Endodermal cell (in vitro differentiated cells): ENCODE measurements at regions not wholly inside any gene's neighbourhood (a gene's known extent, or its start where the extent isn't known, plus 50 kb on each side); places are given as distances from the start of the nearest gene placed in this dataset.
A peak's percentile ranks its signal among the peaks of the same experiment; 100 is the strongest.

ENCODE experiments used
- DNase-seq: peaks from one replicate; pipeline ENCODE4 v3.0.0-alpha.2; 2017
- H3K27ac ChIP-seq: 2 replicates; pipeline ENCODE4 v1.5.1; 2013; ENCODE audit warnings: mild to moderate bottlenecking, low read depth, low read length, moderate library complexity
- H3K27me3 ChIP-seq: 2 replicates; pipeline ENCODE4 v1.6.1; 2013; ENCODE audit warnings: mild to moderate bottlenecking, low read length, moderate library complexity; ENCODE audit not compliant: insufficient read depth, control insufficient read depth, poor library complexity, severe bottlenecking
- H3K36me3 ChIP-seq: 2 replicates; pipeline ENCODE4 v1.7.0; 2013; ENCODE audit warnings: mild to moderate bottlenecking, low read length, moderate library complexity; ENCODE audit not compliant: control insufficient read depth, insufficient read depth
- H3K4me1 ChIP-seq: one replicate; pipeline ENCODE4 v1.7.0; 2013; ENCODE audit warnings: low read length; ENCODE audit not compliant: control insufficient read depth, insufficient read depth
- H3K4me3 ChIP-seq: 2 replicates; pipeline ENCODE4 v1.5.1; 2013; ENCODE audit warnings: mild to moderate bottlenecking, low read length, moderate library complexity
- H3K9ac ChIP-seq: 2 replicates; pipeline ENCODE4 v1.6.1; 2013; ENCODE audit warnings: mild to moderate bottlenecking, low read length, moderate library complexity; ENCODE audit not compliant: poor library complexity, severe bottlenecking; ENCODE audit errors: extremely low read depth
- H3K9me3 ChIP-seq: 2 replicates; pipeline ENCODE4 v1.6.1; 2013; ENCODE audit warnings: mild to moderate bottlenecking, low read length, moderate library complexity; ENCODE audit not compliant: control insufficient read depth
- H3K27ac Mint-ChIP-seq: 2 replicates; pipeline ENCODE4 v1.8.0; 2020; ENCODE audit warnings: mixed read lengths
- H3K27me3 Mint-ChIP-seq: 2 replicates; pipeline ENCODE4 v1.8.0; 2021; ENCODE audit warnings: mild to moderate bottlenecking, mixed read lengths; ENCODE audit not compliant: insufficient read depth
- H3K36me3 Mint-ChIP-seq: 2 replicates; pipeline ENCODE4 v1.8.0; 2020; ENCODE audit warnings: low read depth, mixed read lengths
- H3K4me1 Mint-ChIP-seq: 2 replicates; pipeline ENCODE4 v1.8.0; 2020; ENCODE audit warnings: mixed read lengths
- H3K4me3 Mint-ChIP-seq: 2 replicates; pipeline ENCODE4 v1.8.0; 2020; ENCODE audit warnings: mild to moderate bottlenecking, moderate library complexity, mixed read lengths
- H3K9me3 Mint-ChIP-seq: 2 replicates; pipeline ENCODE4 v1.8.0; 2020; ENCODE audit warnings: mild to moderate bottlenecking, mixed read lengths
- CTCF ChIP-seq: fragments of 200-600 bp; sonication (generic); conservative IDR thresholded peaks from 2 replicates; pipeline ENCODE4 v1.5.0; 2021; ENCODE audit warnings: antibody characterized with exemption, mild to moderate bottlenecking
- WGBS, 2 experiments: methylation state at CpG; one replicate each; pipeline versions ENCODE4 v1.1.5 to v1.1.7; 2013; ENCODE audit warnings: missing lambda C conversion rate in 2 of 2, mixed read lengths in 1 of 2; ENCODE audit not compliant: insufficient coverage in 1 of 2, insufficient read length in 1 of 2; 5-methylcytosine and 5-hydroxymethylcytosine counted together

- Mint-ChIP-seq H3K27me3 (peaks cover 33% of the 10 kb centered on the region), H3K9me3 (no peaks in the 10 kb centered on the region), H3K4me3 (no peak overlapping the region), H3K27ac (no peak overlapping the region), H3K4me1 (no peaks in the 10 kb centered on the region), H3K36me3 (no peaks in the 10 kb centered on the region)
- TF ChIP-seq CTCF, result no peak
- Histone ChIP-seq H3K4me3 (no peak overlapping the region), H3K4me1 (no peaks in the 10 kb centered on the region), H3K27ac (no peak overlapping the region), H3K27me3 (peaks cover 62% of the 10 kb centered on the region), H3K36me3 (no peaks in the 10 kb centered on the region), H3K9ac (no peak overlapping the region), H3K9me3 (no peaks in the 10 kb centered on the region)
- WGBS, 2 experiments, result 88% methylated on average over 5 to 10 of the region's 10 CpGs
- DNase-seq, result no peak
Measured at GRCh38 chr1:229842302-229843255, 216.5 kb downstream of the URB2 start.

GRCh38 chr1:229843627-229844238 is 217.7 kb downstream of the URB2 start:
- 81 to 88% methylated on average over 2 to 3 of the region's 3 CpGs for WGBS, 2 experiments
- TF ChIP-seq CTCF, result peak; percentile 31
- Histone ChIP-seq H3K9me3 (no peaks in the 10 kb centered on the region), H3K27me3 (peaks cover 56% of the 10 kb centered on the region), H3K4me1 (no peaks in the 10 kb centered on the region), H3K27ac (no peak overlapping the region), H3K36me3 (no peaks in the 10 kb centered on the region), H3K9ac (no peak overlapping the region), H3K4me3 (no peak overlapping the region)
- no peak overlapping the region for H3K4me3 Mint-ChIP-seq
- no peaks in the 10 kb centered on the region for H3K36me3 Mint-ChIP-seq
- no peak overlapping the region for H3K27ac Mint-ChIP-seq
- no peak for DNase-seq
- H3K27me3 Mint-ChIP-seq, result peaks cover 35% of the 10 kb centered on the region
- H3K9me3 Mint-ChIP-seq, result no peaks in the 10 kb centered on the region
- no peaks in the 10 kb centered on the region for H3K4me1 Mint-ChIP-seq

GRCh38 chr1:229844675-229845074 is 218.6 kb downstream of the URB2 start:
- 88 to 91% methylated on average over 6 of the region's 6 CpGs for WGBS, 2 experiments
- H3K4me1 Mint-ChIP-seq, result no peaks in the 10 kb centered on the region
- peaks cover 51% of the 10 kb centered on the region for H3K27me3 ChIP-seq
- H3K36me3 Mint-ChIP-seq, result no peaks in the 10 kb centered on the region
- no peak overlapping the region for H3K27ac ChIP-seq
- no peak overlapping the region for H3K9ac ChIP-seq
- no peaks in the 10 kb centered on the region for H3K9me3 ChIP-seq
- peaks cover 29% of the 10 kb centered on the region for H3K27me3 Mint-ChIP-seq
- TF ChIP-seq CTCF, result no peak
- H3K4me3 Mint-ChIP-seq, result no peak overlapping the region
- no peaks in the 10 kb centered on the region for H3K4me1 ChIP-seq
- H3K9me3 Mint-ChIP-seq, result no peaks in the 10 kb centered on the region
- H3K4me3 ChIP-seq, result no peak overlapping the region
- no peaks in the 10 kb centered on the region for H3K36me3 ChIP-seq
- H3K27ac Mint-ChIP-seq, result no peak overlapping the region
- no peak for DNase-seq
